C1 segment of cervical spinal cord (tissue), 14 donors: ENCODE measurements at regions not wholly inside any gene's neighbourhood (a gene's known extent, or its start where the extent isn't known, plus 50 kb on each side); places are given as distances from the start of the nearest gene placed in this dataset.

Experiments used
- DNase-seq, 14 donors: peaks; one replicate each; lab custom pipeline; 2025; lab: John Stamatoyannopoulos, UW

GRCh38 chr11:127103586-127104388 lies 103.2 kb upstream of the KIRREL3 start:
- no peak for DNase-seq

- no peak for DNase-seq
Observed at GRCh38 chr11:127098684-127099083, 98.1 kb upstream of the KIRREL3 start.

- DNase-seq = no peak
Observed at GRCh38 chr11:127080735-127081134, 80.2 kb upstream of the KIRREL3 start.

GRCh38 chr11:127075758-127076157 lies 75.2 kb upstream of the KIRREL3 start:
- no peak for DNase-seq

- peak in 3 of 14 donors; percentile 5 to 29 (median 11) for DNase-seq
Observed at GRCh38 chr11:127074151-127074761, 73.7 kb upstream of the KIRREL3 start.

- DNase-seq = no peak
Observed at GRCh38 chr11:127073621-127074020, 73.1 kb upstream of the KIRREL3 start.

- DNase-seq = no peak
Observed at GRCh38 chr11:127071606-127072005, 71.0 kb upstream of the KIRREL3 start.

- DNase-seq = no peak
Observed at GRCh38 chr11:127070808-127071207, 70.2 kb upstream of the KIRREL3 start.

- no peak for DNase-seq
Observed at GRCh38 chr11:127066401-127067090, 66.0 kb upstream of the KIRREL3 start.

GRCh38 chr11:127063241-127063640 lies 62.7 kb upstream of the KIRREL3 start:
- DNase-seq = no peak

GRCh38 chr11:127061947-127062346 lies 61.4 kb upstream of the KIRREL3 start:
- peak in 1 of 14 donors; percentile 5 for DNase-seq

GRCh38 chr11:127059750-127060149 lies 59.2 kb upstream of the KIRREL3 start:
- DNase-seq = no peak

- DNase-seq = no peak
Observed at GRCh38 chr11:127059286-127059685, 58.7 kb upstream of the KIRREL3 start.

- no peak for DNase-seq
Observed at GRCh38 chr11:127058524-127058923, 58.0 kb upstream of the KIRREL3 start.

GRCh38 chr11:127057126-127057525 lies 56.6 kb upstream of the KIRREL3 start:
- DNase-seq = no peak

- no peak for DNase-seq
Observed at GRCh38 chr11:127056338-127056971, 55.9 kb upstream of the KIRREL3 start.

GRCh38 chr11:127055236-127055635 lies 54.7 kb upstream of the KIRREL3 start:
- no peak for DNase-seq

- no peak for DNase-seq
Observed at GRCh38 chr11:127054153-127054552, 53.6 kb upstream of the KIRREL3 start.

GRCh38 chr11:127052404-127052803 lies 51.8 kb upstream of the KIRREL3 start:
- DNase-seq = no peak
